HL-60 (cell line): ENCODE measurements at regions not wholly inside any gene's neighbourhood (a gene's known extent, or its start where the extent isn't known, plus 50 kb on each side); places are given as distances from the start of the nearest gene placed in this dataset.

ENCODE experiments used
- DNase-seq, 2 experiments: peaks; one replicate each; pipeline ENCODE4 v3.0.0-alpha.2; 2010 to 2020; ENCODE audit warnings: low read depth in 1 of 2, low spot score in 1 of 2
- H3K27ac ChIP-seq: fragments of 250-450 bp; sonication (Bioruptor Pico); replicated peaks from 2 replicates; pipeline ENCODE4 v1.5.1; 2020; ENCODE audit warnings: mild to moderate bottlenecking, moderate library complexity
- H3K27me3 ChIP-seq: fragments of 250-450 bp; sonication (Bioruptor Pico); 2 replicates; pipeline ENCODE4 v1.5.1; 2021; ENCODE audit warnings: mild to moderate bottlenecking, moderate library complexity; ENCODE audit not compliant: insufficient read depth, poor library complexity, severe bottlenecking
- H3K4me3 ChIP-seq: replicated peaks from 2 replicates; pipeline ENCODE4 v1.5.1; 2011; ENCODE audit warnings: mild to moderate bottlenecking, control low read depth, low read length; ENCODE audit not compliant: insufficient read depth
- CTCF ChIP-seq: IDR thresholded peaks from one replicate; pipeline ENCODE4 v1.5.1; 2011; ENCODE audit warnings: low read length, control low read depth, inconsistent platforms; ENCODE audit not compliant: insufficient read depth
- GABPA ChIP-seq: IDR thresholded peaks from 2 replicates; pipeline ENCODE4 v1.6.1; 2012; ENCODE audit warnings: low read depth
- POLR2AphosphoS5 ChIP-seq: IDR thresholded peaks from 2 replicates; pipeline ENCODE4 v1.6.1; 2012; ENCODE audit warnings: low read depth
- REST ChIP-seq: IDR thresholded peaks from 2 replicates; pipeline ENCODE4 v1.6.1; 2012; ENCODE audit warnings: low read depth; ENCODE audit not compliant: insufficient replicate concordance
- SPI1 ChIP-seq: IDR thresholded peaks from 2 replicates; pipeline ENCODE4 v1.6.1; 2012; ENCODE audit warnings: low read depth, mild to moderate bottlenecking, borderline replicate concordance

GRCh38 chrX:22409418-22409817, 136.7 kb downstream of the CBLL2 start:
- Histone ChIP-seq H3K4me3 (no peak overlapping the region), H3K27me3 (no peaks in the 10 kb centered on the region), H3K27ac (no peak overlapping the region)
- TF ChIP-seq REST, result no peak
- TF ChIP-seq POLR2AphosphoS5, result no peak
- TF ChIP-seq CTCF, result no peak
- no peak for TF ChIP-seq GABPA
- no peak for TF ChIP-seq SPI1
- no peak for DNase-seq

- no peak for DNase-seq
- Histone ChIP-seq H3K27ac (no peak overlapping the region), H3K4me3 (no peak overlapping the region), H3K27me3 (no peaks in the 10 kb centered on the region)
- TF ChIP-seq SPI1 (no peak), REST (no peak), POLR2AphosphoS5 (no peak), GABPA (no peak), CTCF (no peak)
Observed at GRCh38 chrX:22424122-22424915, 151.6 kb downstream of the CBLL2 start.

GRCh38 chrX:22424919-22425318, 152.2 kb downstream of the CBLL2 start:
- DNase-seq, result no peak
- Histone ChIP-seq H3K27me3 (no peaks in the 10 kb centered on the region), H3K4me3 (no peak overlapping the region), H3K27ac (no peak overlapping the region)
- TF ChIP-seq GABPA (no peak), REST (no peak), CTCF (no peak), POLR2AphosphoS5 (no peak), SPI1 (no peak)
